GM12891 (cell line): ENCODE measurements at regions not wholly inside any gene's neighbourhood (a gene's known extent, or its start where the extent isn't known, plus 50 kb on each side); places are given as distances from the start of the nearest gene placed in this dataset.

ENCODE experiments used
- POLR2A ChIP-seq: IDR thresholded peaks from 2 replicates; pipeline ENCODE4 v1.6.1; 2011; ENCODE audit warnings: low read depth, low read length, control low read depth
- POLR2AphosphoS5 ChIP-seq: IDR thresholded peaks from 2 replicates; pipeline ENCODE4 v1.6.1; 2011; ENCODE audit warnings: low read depth, low read length, control low read depth
- POU2F2 ChIP-seq: IDR thresholded peaks from 2 replicates; pipeline ENCODE4 v1.6.1; 2011; ENCODE audit warnings: low read depth, mild to moderate bottlenecking, control low read depth, low read length, moderate library complexity

GRCh38 chr2:67214585-67215185 lies 182.4 kb upstream of the ETAA1 start:
- TF ChIP-seq POLR2A, result no peak
- TF ChIP-seq POLR2AphosphoS5, result no peak
- no peak for TF ChIP-seq POU2F2
